Osteoblast (primary cell): ENCODE measurements at regions not wholly inside any gene's neighbourhood (a gene's known extent, or its start where the extent isn't known, plus 50 kb on each side); places are given as distances from the start of the nearest gene placed in this dataset.

Source experiments
- DNase-seq: peaks from one replicate; pipeline ENCODE4 v3.0.0; 2011; ENCODE audit warnings: low spot score, mixed read lengths; ENCODE audit not compliant: insufficient read length; ENCODE audit errors: missing footprints
- H2AFZ ChIP-seq: 2 replicates; pipeline ENCODE4 v1.6.0; 2011; ENCODE audit warnings: mild to moderate bottlenecking, low read length
- H3K27ac ChIP-seq: 2 replicates; pipeline ENCODE4 v1.5.1; 2011; ENCODE audit warnings: mild to moderate bottlenecking, low read depth, low read length, moderate library complexity
- H3K27me3 ChIP-seq: 2 replicates; pipeline ENCODE4 v1.6.0; 2012; ENCODE audit warnings: mild to moderate bottlenecking, control low read depth, inconsistent platforms, low read length, moderate library complexity; ENCODE audit not compliant: insufficient read depth
- H3K36me3 ChIP-seq: 2 replicates; pipeline ENCODE4 v1.5.1; 2011; ENCODE audit warnings: mild to moderate bottlenecking, low read length, control low read depth, moderate library complexity; ENCODE audit not compliant: insufficient read depth
- H3K4me1 ChIP-seq: 2 replicates; pipeline ENCODE4 v1.5.1; 2011; ENCODE audit warnings: mild to moderate bottlenecking, low read length, control low read depth, moderate library complexity; ENCODE audit not compliant: insufficient read depth
- H3K4me2 ChIP-seq: 2 replicates; pipeline ENCODE4 v1.6.0; 2011; ENCODE audit warnings: mild to moderate bottlenecking, low read length; ENCODE audit not compliant: insufficient read depth
- H3K4me3 ChIP-seq: fragments of 200-600 bp; sonication (generic); 3 replicates; pipeline ENCODE4 v1.5.1; 2012; ENCODE audit warnings: mild to moderate bottlenecking, low read length, inconsistent platforms; ENCODE audit not compliant: insufficient read depth
- H3K79me2 ChIP-seq: 2 replicates; pipeline ENCODE4 v1.6.0; 2012; ENCODE audit warnings: mild to moderate bottlenecking, low read length, control low read depth, inconsistent platforms; ENCODE audit not compliant: insufficient read depth
- H3K9me3 ChIP-seq: 2 replicates; pipeline ENCODE4 v1.5.1; 2011; ENCODE audit warnings: low read depth, low read length, control low read depth
- H4K20me1 ChIP-seq: 2 replicates; pipeline ENCODE4 v1.6.0; 2012; ENCODE audit warnings: mild to moderate bottlenecking, low read length, control low read depth; ENCODE audit not compliant: insufficient read depth
- TF ChIP-seq, protein P1 (sequence below): IDR thresholded peaks from 2 replicates; pipeline ENCODE4 v1.5.1; 2011; ENCODE audit warnings: mild to moderate bottlenecking, low read depth, low read length, moderate library complexity; ENCODE audit errors: extremely low read depth

- no peaks in the 10 kb centered on the region for H3K9me3 ChIP-seq
- no peaks in the 10 kb centered on the region for H3K79me2 ChIP-seq
- H2AFZ ChIP-seq, result no peak overlapping the region
- no peak overlapping the region for H3K4me2 ChIP-seq
- H3K27me3 ChIP-seq, result no peaks in the 10 kb centered on the region
- no peak overlapping the region for H3K27ac ChIP-seq
- H3K4me1 ChIP-seq, result no peaks in the 10 kb centered on the region
- no peaks in the 10 kb centered on the region for H3K36me3 ChIP-seq
- TF ChIP-seq, protein P1, sequence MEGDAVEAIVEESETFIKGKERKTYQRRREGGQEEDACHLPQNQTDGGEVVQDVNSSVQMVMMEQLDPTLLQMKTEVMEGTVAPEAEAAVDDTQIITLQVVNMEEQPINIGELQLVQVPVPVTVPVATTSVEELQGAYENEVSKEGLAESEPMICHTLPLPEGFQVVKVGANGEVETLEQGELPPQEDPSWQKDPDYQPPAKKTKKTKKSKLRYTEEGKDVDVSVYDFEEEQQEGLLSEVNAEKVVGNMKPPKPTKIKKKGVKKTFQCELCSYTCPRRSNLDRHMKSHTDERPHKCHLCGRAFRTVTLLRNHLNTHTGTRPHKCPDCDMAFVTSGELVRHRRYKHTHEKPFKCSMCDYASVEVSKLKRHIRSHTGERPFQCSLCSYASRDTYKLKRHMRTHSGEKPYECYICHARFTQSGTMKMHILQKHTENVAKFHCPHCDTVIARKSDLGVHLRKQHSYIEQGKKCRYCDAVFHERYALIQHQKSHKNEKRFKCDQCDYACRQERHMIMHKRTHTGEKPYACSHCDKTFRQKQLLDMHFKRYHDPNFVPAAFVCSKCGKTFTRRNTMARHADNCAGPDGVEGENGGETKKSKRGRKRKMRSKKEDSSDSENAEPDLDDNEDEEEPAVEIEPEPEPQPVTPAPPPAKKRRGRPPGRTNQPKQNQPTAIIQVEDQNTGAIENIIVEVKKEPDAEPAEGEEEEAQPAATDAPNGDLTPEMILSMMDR, result no peak
- peak; percentile 57 for DNase-seq
- no peaks in the 10 kb centered on the region for H4K20me1 ChIP-seq
- H3K4me3 ChIP-seq, result no peak overlapping the region
Observed at GRCh38 chr3:13149330-13150108, 76.3 kb upstream of the IQSEC1 start.

GRCh38 chr3:13148561-13149329 lies 75.5 kb upstream of the IQSEC1 start:
- Histone ChIP-seq H4K20me1 (no peaks in the 10 kb centered on the region), H3K27ac (no peak overlapping the region), H3K4me1 (no peaks in the 10 kb centered on the region), H3K36me3 (no peaks in the 10 kb centered on the region), H2AFZ (no peak overlapping the region), H3K79me2 (no peaks in the 10 kb centered on the region), H3K4me3 (no peak overlapping the region), H3K27me3 (no peaks in the 10 kb centered on the region), H3K4me2 (no peak overlapping the region), H3K9me3 (no peaks in the 10 kb centered on the region)
- TF ChIP-seq, protein P1, result no peak
- peak; percentile 36 for DNase-seq

DNA sequence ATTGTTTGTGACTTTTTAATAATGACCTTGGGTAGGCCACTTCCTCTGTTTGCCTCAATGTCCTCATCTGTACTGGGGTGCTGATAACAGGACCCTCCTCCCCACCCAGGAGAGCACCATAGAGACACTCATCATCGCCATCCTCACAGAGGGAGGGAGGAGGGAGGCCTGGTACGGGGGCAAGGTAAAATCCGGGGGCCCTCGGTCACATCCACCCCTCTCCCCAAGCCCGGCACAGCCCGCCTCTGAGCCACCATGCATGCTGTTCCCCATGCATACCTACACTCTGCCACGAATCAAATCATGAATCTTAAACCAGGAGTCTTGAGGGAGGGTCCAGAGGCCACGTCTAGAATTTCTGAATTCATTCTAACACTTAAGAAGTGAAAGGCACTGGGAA lies 74.9 kb upstream of the IQSEC1 start:
- H3K4me1 ChIP-seq, result no peaks in the 10 kb centered on the region
- H3K36me3 ChIP-seq, result no peaks in the 10 kb centered on the region

More for the DNA sequence above, 74.9 kb upstream of the IQSEC1 start:
- Histone ChIP-seq H3K79me2 (no peaks in the 10 kb centered on the region), H2AFZ (no peak overlapping the region), H3K4me3 (no peak overlapping the region), H3K27me3 (no peaks in the 10 kb centered on the region), H3K27ac (no peak overlapping the region), H3K4me2 (no peak overlapping the region), H4K20me1 (no peaks in the 10 kb centered on the region), H3K9me3 (no peaks in the 10 kb centered on the region)
- DNase-seq, result peak; percentile 43
- TF ChIP-seq, protein P1, result no peak
